Jurkat, Clone E6-1 (cell line): ENCODE measurements at regions not wholly inside any gene's neighbourhood (a gene's known extent, or its start where the extent isn't known, plus 50 kb on each side); places are given as distances from the start of the nearest gene placed in this dataset.
A peak's percentile ranks its signal among the peaks of the same experiment; 100 is the strongest.
"Not testable (repeated sequence)": the region's sequence is repeated elsewhere in the genome, so short reads cannot be mapped to it uniquely, and the experiment has no call there.

Experiments used
- DNase-seq: peaks from one replicate; pipeline ENCODE4 v3.0.0-alpha.2; 2011; ENCODE audit warnings: low read depth, low spot score
- H3K4me3 ChIP-seq: 2 replicates; pipeline ENCODE4 v1.5.1; 2011; ENCODE audit warnings: mild to moderate bottlenecking, low read length, control low read depth, moderate library complexity

GRCh38 chr4:60911127-60911526, 289.0 kb upstream of the ADGRL3 start:
- H3K4me3 ChIP-seq: no peak overlapping the region
- DNase-seq: no peak

- no peak for DNase-seq
- H3K4me3 ChIP-seq: no peak overlapping the region
These were observed 287.1 kb upstream of the ADGRL3 start for GRCh38 chr4:60913002-60913401.

GRCh38 chr4:60913671-60914070, 286.5 kb upstream of the ADGRL3 start:
- no peak for DNase-seq
- no peak overlapping the region for H3K4me3 ChIP-seq

- DNase-seq, H3K4me3 ChIP-seq: not testable (repeated sequence)
These were observed 278.4 kb upstream of the ADGRL3 start for GRCh38 chr4:60921735-60922134.

- DNase-seq: no peak
These were observed 277.1 kb upstream of the ADGRL3 start for GRCh38 chr4:60923075-60923474.

GRCh38 chr4:60926624-60927023, 273.5 kb upstream of the ADGRL3 start:
- DNase-seq: no peak

More at GRCh38 chr4:60923075-60923474, 277.1 kb upstream of the ADGRL3 start:
- H3K4me3 ChIP-seq: no peak overlapping the region

GRCh38 chr4:60930866-60931265, 269.3 kb upstream of the ADGRL3 start:
- DNase-seq: no peak
- H3K4me3 ChIP-seq: no peak overlapping the region

More at GRCh38 chr4:60926624-60927023, 273.5 kb upstream of the ADGRL3 start:
- H3K4me3 ChIP-seq: no peak overlapping the region

GRCh38 chr4:60934566-60935295, 265.4 kb upstream of the ADGRL3 start:
- H3K4me3 ChIP-seq: no peak overlapping the region
- DNase-seq: no peak

GRCh38 chr4:60938181-60938580, 261.9 kb upstream of the ADGRL3 start:
- no peak overlapping the region for H3K4me3 ChIP-seq
- no peak for DNase-seq

GRCh38 chr4:60938621-60939020, 261.5 kb upstream of the ADGRL3 start:
- H3K4me3 ChIP-seq: no peak overlapping the region
- DNase-seq: no peak

- H3K4me3 ChIP-seq: no peak overlapping the region
- DNase-seq: no peak
These were observed 256.1 kb upstream of the ADGRL3 start for GRCh38 chr4:60944060-60944459.

- no peak overlapping the region for H3K4me3 ChIP-seq
- no peak for DNase-seq
These were observed 254.5 kb upstream of the ADGRL3 start for GRCh38 chr4:60945641-60946040.

- no peak for DNase-seq
- H3K4me3 ChIP-seq: no peak overlapping the region
These were observed 252.1 kb upstream of the ADGRL3 start for GRCh38 chr4:60948008-60948407.

- DNase-seq: no peak
- no peak overlapping the region for H3K4me3 ChIP-seq
These were observed 247.2 kb upstream of the ADGRL3 start for GRCh38 chr4:60952921-60953320.

GRCh38 chr4:60953826-60954225, 246.3 kb upstream of the ADGRL3 start:
- no peak overlapping the region for H3K4me3 ChIP-seq
- no peak for DNase-seq

- DNase-seq: peak; percentile 14
- H3K4me3 ChIP-seq: no peak overlapping the region
These were observed 237.8 kb upstream of the ADGRL3 start for GRCh38 chr4:60962286-60962685.

- no peak for DNase-seq
- H3K4me3 ChIP-seq: no peak overlapping the region
These were observed 218.6 kb upstream of the ADGRL3 start for GRCh38 chr4:60981534-60981933.

GRCh38 chr4:60989141-60989540, 211.0 kb upstream of the ADGRL3 start:
- DNase-seq: no peak
- no peak overlapping the region for H3K4me3 ChIP-seq

GRCh38 chr4:60992037-60992436, 208.1 kb upstream of the ADGRL3 start:
- DNase-seq: no peak
- H3K4me3 ChIP-seq: no peak overlapping the region

- DNase-seq: no peak
- no peak overlapping the region for H3K4me3 ChIP-seq
These were observed 196.8 kb upstream of the ADGRL3 start for GRCh38 chr4:61003301-61003700.

- no peak overlapping the region for H3K4me3 ChIP-seq
- DNase-seq: no peak
These were observed 195.4 kb upstream of the ADGRL3 start for GRCh38 chr4:61004651-61005170.
